H7 (cell line): ENCODE measurements at regions not wholly inside any gene's neighbourhood (a gene's known extent, or its start where the extent isn't known, plus 50 kb on each side); places are given as distances from the start of the nearest gene placed in this dataset.

Source experiments
- DNase-seq: peaks from one replicate; pipeline ENCODE4 v3.0.0; 2012
- H3K27me3 ChIP-seq: 2 replicates; pipeline ENCODE4 v1.6.0; 2011; ENCODE audit warnings: mild to moderate bottlenecking, low read length; ENCODE audit not compliant: control insufficient read depth, insufficient read depth
- H3K36me3 ChIP-seq: replicated peaks from 2 replicates; pipeline ENCODE4 v1.5.1; 2011; ENCODE audit warnings: low read length; ENCODE audit not compliant: control insufficient read depth, insufficient read depth
- H3K4me3 ChIP-seq: 2 replicates; pipeline ENCODE4 v1.5.1; 2011; ENCODE audit warnings: low read depth, mild to moderate bottlenecking, control low read depth, low read length, moderate library complexity; ENCODE audit not compliant: insufficient read depth

- DNase-seq, result no peak
- no peaks in the 10 kb centered on the region for H3K27me3 ChIP-seq
- H3K36me3 ChIP-seq, result no peaks in the 10 kb centered on the region
- no peak overlapping the region for H3K4me3 ChIP-seq
Measured at GRCh38 chr14:71264260-71264659, 357.0 kb downstream of the PCNX1 start.

GRCh38 chr14:71267007-71267513 lies 359.8 kb downstream of the PCNX1 start:
- Histone ChIP-seq H3K27me3 (no peaks in the 10 kb centered on the region), H3K36me3 (no peaks in the 10 kb centered on the region), H3K4me3 (no peak overlapping the region)
- no peak for DNase-seq

- no peak for DNase-seq
- no peaks in the 10 kb centered on the region for H3K27me3 ChIP-seq
- no peak overlapping the region for H3K4me3 ChIP-seq
- no peaks in the 10 kb centered on the region for H3K36me3 ChIP-seq
Measured at GRCh38 chr14:71267691-71268090, 360.4 kb downstream of the PCNX1 start.

- H3K4me3 ChIP-seq, result no peak overlapping the region
- no peaks in the 10 kb centered on the region for H3K36me3 ChIP-seq
- no peak for DNase-seq
- no peaks in the 10 kb centered on the region for H3K27me3 ChIP-seq
Measured at GRCh38 chr14:71270111-71270510, 362.9 kb downstream of the PCNX1 start.

GRCh38 chr14:71271166-71271945 lies 364.1 kb downstream of the PCNX1 start:
- DNase-seq, result no peak
- no peaks in the 10 kb centered on the region for H3K36me3 ChIP-seq
- no peaks in the 10 kb centered on the region for H3K27me3 ChIP-seq
- no peak overlapping the region for H3K4me3 ChIP-seq

GRCh38 chr14:71273366-71273765 lies 366.1 kb downstream of the PCNX1 start:
- Histone ChIP-seq H3K36me3 (no peaks in the 10 kb centered on the region), H3K4me3 (no peak overlapping the region), H3K27me3 (no peaks in the 10 kb centered on the region)
- no peak for DNase-seq

- no peaks in the 10 kb centered on the region for H3K36me3 ChIP-seq
- no peak overlapping the region for H3K4me3 ChIP-seq
- no peaks in the 10 kb centered on the region for H3K27me3 ChIP-seq
- DNase-seq, result no peak
Measured at GRCh38 chr14:71284048-71284447, 376.8 kb downstream of the PCNX1 start.

- Histone ChIP-seq H3K27me3 (no peaks in the 10 kb centered on the region), H3K4me3 (no peak overlapping the region), H3K36me3 (no peaks in the 10 kb centered on the region)
- no peak for DNase-seq
Measured at GRCh38 chr14:71286126-71286525, 378.9 kb downstream of the PCNX1 start.

GRCh38 chr14:71287567-71287966 lies 380.3 kb downstream of the PCNX1 start:
- DNase-seq, result no peak
- H3K36me3 ChIP-seq, result no peaks in the 10 kb centered on the region
- no peaks in the 10 kb centered on the region for H3K27me3 ChIP-seq
- H3K4me3 ChIP-seq, result no peak overlapping the region

GRCh38 chr14:71289536-71289935 lies 382.3 kb downstream of the PCNX1 start:
- no peak for DNase-seq
- H3K4me3 ChIP-seq, result no peak overlapping the region
- H3K36me3 ChIP-seq, result no peaks in the 10 kb centered on the region
- no peaks in the 10 kb centered on the region for H3K27me3 ChIP-seq

- no peaks in the 10 kb centered on the region for H3K36me3 ChIP-seq
- H3K4me3 ChIP-seq, result no peak overlapping the region
- no peak for DNase-seq
- H3K27me3 ChIP-seq, result no peaks in the 10 kb centered on the region
Measured at GRCh38 chr14:71290301-71290700, 383.0 kb downstream of the PCNX1 start.

GRCh38 chr14:71290960-71291466 lies 383.8 kb downstream of the PCNX1 start:
- Histone ChIP-seq H3K36me3 (no peaks in the 10 kb centered on the region), H3K4me3 (no peak overlapping the region), H3K27me3 (no peaks in the 10 kb centered on the region)
- no peak for DNase-seq

- DNase-seq, result no peak
- H3K4me3 ChIP-seq, result no peak overlapping the region
- H3K36me3 ChIP-seq, result no peaks in the 10 kb centered on the region
- H3K27me3 ChIP-seq, result no peaks in the 10 kb centered on the region
Measured at GRCh38 chr14:71296184-71296583, 388.9 kb downstream of the PCNX1 start.

GRCh38 chr14:71300566-71301330 lies 393.5 kb downstream of the PCNX1 start:
- Histone ChIP-seq H3K4me3 (no peak overlapping the region), H3K27me3 (no peaks in the 10 kb centered on the region), H3K36me3 (no peaks in the 10 kb centered on the region)
- DNase-seq, result no peak

GRCh38 chr14:71301611-71302010 lies 394.4 kb downstream of the PCNX1 start:
- H3K4me3 ChIP-seq, result no peak overlapping the region
- no peaks in the 10 kb centered on the region for H3K36me3 ChIP-seq
- no peak for DNase-seq
- H3K27me3 ChIP-seq, result no peaks in the 10 kb centered on the region
